ENCODE measurements at regions not wholly inside any gene's neighbourhood (a gene's known extent, or its start where the extent isn't known, plus 50 kb on each side); places are given as distances from the start of the nearest gene placed in this dataset.
"Not testable (repeated sequence)": the region's sequence is repeated elsewhere in the genome, so short reads cannot be mapped to it uniquely, and the experiment has no call there.

DNA sequence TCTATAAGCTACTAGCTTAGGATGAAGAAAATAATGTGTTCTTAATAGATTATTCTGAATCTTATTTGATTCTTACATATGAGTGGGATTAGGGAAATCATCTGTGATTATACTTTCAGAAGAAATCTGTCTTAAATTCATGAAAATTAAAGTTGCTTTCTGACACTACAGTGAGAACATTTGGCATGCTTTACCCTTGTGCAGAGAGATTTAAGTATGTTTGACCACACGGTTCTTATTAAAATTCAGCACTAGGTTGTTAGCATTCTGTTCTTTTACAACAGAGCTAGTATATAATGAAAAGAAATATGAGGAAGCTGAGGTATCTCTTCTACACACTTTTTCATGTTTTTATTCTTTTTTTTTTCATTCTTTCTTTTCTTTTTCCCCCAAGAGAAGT lies 2723.9 kb downstream of the PCDH9 start:
- DNase-seq (ENCODE audit: low spot score) (no peak), ATAC-seq (ENCODE audit: low FRiP score) (no peak)
- TF ChIP-seq, protein P1, sequence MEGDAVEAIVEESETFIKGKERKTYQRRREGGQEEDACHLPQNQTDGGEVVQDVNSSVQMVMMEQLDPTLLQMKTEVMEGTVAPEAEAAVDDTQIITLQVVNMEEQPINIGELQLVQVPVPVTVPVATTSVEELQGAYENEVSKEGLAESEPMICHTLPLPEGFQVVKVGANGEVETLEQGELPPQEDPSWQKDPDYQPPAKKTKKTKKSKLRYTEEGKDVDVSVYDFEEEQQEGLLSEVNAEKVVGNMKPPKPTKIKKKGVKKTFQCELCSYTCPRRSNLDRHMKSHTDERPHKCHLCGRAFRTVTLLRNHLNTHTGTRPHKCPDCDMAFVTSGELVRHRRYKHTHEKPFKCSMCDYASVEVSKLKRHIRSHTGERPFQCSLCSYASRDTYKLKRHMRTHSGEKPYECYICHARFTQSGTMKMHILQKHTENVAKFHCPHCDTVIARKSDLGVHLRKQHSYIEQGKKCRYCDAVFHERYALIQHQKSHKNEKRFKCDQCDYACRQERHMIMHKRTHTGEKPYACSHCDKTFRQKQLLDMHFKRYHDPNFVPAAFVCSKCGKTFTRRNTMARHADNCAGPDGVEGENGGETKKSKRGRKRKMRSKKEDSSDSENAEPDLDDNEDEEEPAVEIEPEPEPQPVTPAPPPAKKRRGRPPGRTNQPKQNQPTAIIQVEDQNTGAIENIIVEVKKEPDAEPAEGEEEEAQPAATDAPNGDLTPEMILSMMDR (IDR thresholded peaks at IDR 0.05), result no peak

DNA sequence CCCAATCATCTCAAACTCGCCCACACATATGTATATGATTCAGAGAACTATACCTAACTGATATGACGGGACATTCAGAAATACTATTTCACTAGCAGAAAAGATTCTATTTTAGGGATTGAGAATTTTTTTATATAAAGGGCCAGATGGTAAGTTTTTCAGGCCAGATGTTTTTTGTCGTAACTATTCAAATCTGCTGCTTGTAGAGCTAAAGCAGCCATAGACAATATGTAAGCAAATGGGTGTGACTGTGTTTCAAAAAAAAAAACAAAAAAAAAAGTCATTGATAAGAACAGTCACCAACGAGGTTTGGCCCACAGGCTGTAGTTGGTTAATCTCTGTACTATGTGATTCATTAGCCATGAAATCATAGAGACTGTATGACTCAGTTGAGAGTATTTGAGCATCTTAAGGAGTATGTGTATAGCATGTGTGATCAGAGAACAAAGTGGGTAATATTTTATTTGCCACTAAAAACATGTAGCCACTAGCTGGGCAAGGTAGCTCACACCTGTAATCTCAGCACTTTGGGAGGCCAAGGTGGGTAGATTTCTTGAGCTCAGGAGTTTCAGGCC lies 2724.7 kb downstream of the PCDH9 start:
- ATAC-seq (ENCODE audit: low FRiP score) (no peak), DNase-seq (ENCODE audit: low spot score) (no peak)
- TF ChIP-seq, protein P1 (IDR thresholded peaks at IDR 0.05), result no peak

DNA sequence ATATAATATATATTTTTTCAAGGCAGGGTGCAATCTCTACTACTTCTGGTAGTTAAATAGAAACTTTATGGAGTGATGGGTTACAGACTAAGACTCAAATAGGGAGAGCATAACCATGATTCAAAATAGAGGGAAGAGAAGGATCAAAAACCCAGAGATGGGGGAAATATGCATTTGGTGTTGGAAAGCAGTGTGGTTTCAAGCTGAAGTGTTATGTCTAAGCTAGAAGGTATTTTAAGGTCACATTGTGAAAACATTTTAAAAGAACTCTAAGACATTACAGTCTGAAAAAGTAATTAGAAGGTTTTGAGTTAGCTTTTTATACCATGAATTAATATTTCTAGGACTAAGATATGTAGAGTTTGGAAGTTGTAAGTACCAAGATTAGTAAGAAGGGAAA lies 2741.4 kb downstream of the PCDH9 start:
- DNase-seq (ENCODE audit: low spot score) (no peak), ATAC-seq (ENCODE audit: low FRiP score) (no peak)
- TF ChIP-seq, protein P1 (IDR thresholded peaks at IDR 0.05), result no peak

DNA sequence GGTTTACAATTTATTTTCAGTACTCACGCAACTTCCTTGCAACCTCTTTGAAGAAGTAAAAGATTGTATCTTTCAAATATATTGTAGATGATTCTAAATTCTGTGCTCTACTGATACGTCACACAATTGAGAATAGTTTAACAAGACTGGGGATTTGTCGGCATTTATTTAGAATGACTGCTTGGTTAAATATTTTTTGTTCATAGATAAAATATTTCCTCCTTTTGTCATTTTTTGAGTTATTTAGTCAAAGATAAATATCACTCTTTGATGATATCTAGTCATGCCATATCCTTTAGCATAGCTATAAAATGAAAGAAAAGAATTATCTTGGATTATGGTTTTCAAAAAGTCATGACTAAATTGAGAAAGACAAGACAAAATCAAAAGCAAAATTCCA lies 2747.8 kb downstream of the PCDH9 start:
- ATAC-seq (ENCODE audit: low FRiP score), result no peak

DNA sequence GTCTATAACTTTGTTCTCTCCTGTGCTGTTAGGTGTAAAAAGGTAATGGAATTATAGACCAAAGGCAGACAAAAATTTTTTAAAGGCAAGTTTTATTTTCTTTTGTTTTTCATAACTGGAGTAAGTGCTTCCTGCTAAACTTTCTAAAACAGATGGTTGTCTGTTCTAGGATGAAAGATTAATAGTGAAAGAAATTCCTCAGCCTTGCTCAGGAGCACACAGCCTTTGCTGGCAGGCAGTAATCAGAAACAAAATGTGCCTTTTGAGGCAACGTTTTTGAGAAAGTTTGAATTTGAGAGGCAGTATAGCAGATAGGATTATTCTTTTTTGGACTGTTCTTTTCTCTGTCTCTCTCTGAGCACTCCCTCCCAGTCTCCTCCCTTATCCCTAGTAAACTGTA lies 2749.5 kb downstream of the PCDH9 start:
- TF ChIP-seq, protein P1 (IDR thresholded peaks at IDR 0.05), result no peak
- ATAC-seq (ENCODE audit: low FRiP score) (no peak), DNase-seq (ENCODE audit: low spot score) (no peak)

More for the DNA sequence above, 2747.8 kb downstream of the PCDH9 start:
- DNase-seq (ENCODE audit: low spot score), result no peak
- TF ChIP-seq, protein P1 (IDR thresholded peaks at IDR 0.05), result no peak

DNA sequence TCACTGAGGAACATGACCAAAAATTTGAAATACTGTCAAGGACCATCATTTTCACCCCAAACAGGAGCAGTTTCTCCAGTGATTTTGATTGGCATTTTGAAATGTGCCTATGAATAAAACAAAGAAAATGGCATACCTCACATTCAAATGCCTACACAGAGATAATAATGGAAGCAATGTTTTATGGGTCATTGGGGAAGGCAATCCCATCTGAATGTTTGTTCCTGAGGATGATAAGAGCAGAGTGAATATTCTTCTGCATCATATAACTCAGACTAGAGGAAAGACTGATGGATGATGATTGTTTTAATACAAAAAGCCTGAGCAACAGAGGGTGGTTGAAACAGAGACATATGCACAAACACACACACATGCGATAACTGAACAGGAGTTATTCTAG lies 2749.9 kb downstream of the PCDH9 start:
- DNase-seq (ENCODE audit: low spot score), result no peak
- TF ChIP-seq, protein P1 (IDR thresholded peaks at IDR 0.05), result no peak
- ATAC-seq (ENCODE audit: low FRiP score), result no peak

DNA sequence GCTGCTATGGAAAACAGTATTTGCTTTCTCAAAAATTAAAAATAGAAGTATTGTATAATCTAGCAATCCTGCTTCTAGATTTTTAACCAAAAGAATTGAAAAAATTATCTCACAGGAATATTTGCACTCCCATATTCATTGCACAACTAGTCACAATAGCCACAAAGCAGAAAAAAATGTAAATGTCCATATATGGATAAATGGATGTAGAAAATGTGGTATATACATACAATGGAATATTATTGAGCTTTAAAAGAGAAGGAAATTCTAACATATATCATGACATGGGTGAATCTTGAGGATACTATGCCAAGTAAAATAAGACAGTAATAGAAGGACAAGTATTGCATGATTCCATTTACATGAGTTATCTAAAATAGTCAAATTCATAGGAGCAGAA lies 2753.0 kb downstream of the PCDH9 start:
- TF ChIP-seq, protein P1 (IDR thresholded peaks at IDR 0.05), result no peak
- ATAC-seq (ENCODE audit: low FRiP score) (no peak), DNase-seq (ENCODE audit: low spot score) (no peak)

DNA sequence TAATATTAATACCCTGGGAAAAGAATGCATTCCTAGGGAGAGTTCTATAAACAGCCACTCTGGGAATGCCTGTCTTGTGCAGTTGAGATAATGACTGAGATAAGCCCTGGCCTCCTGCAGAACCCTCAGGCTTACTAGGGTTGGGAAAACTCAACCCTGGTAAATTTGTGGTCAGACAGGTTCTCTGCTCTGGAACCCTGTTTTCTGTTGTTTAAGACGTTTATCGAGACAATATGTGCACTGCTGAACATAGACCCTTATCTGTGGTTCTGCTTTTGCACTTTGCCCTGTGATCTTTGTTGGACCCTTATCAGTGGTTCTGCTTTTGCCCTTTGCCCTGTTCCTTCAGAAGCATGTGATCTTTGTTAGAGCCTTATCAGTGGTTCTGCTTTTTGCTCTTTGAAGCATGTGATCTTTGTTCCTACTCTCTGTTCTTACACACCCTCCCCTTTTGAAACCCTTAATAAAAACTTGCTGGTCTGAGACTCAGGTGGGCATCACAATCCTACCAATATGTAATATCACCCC lies 2754.0 kb downstream of the PCDH9 start:
- ATAC-seq (ENCODE audit: low FRiP score); DNase-seq (ENCODE audit: low spot score): not testable (repeated sequence)

All from omental fat pad (tissue), 3 donors.